ENCODE measurements at regions not wholly inside any gene's neighbourhood (a gene's known extent, or its start where the extent isn't known, plus 50 kb on each side); places are given as distances from the start of the nearest gene placed in this dataset.

- TF ChIP-seq, protein P1, sequence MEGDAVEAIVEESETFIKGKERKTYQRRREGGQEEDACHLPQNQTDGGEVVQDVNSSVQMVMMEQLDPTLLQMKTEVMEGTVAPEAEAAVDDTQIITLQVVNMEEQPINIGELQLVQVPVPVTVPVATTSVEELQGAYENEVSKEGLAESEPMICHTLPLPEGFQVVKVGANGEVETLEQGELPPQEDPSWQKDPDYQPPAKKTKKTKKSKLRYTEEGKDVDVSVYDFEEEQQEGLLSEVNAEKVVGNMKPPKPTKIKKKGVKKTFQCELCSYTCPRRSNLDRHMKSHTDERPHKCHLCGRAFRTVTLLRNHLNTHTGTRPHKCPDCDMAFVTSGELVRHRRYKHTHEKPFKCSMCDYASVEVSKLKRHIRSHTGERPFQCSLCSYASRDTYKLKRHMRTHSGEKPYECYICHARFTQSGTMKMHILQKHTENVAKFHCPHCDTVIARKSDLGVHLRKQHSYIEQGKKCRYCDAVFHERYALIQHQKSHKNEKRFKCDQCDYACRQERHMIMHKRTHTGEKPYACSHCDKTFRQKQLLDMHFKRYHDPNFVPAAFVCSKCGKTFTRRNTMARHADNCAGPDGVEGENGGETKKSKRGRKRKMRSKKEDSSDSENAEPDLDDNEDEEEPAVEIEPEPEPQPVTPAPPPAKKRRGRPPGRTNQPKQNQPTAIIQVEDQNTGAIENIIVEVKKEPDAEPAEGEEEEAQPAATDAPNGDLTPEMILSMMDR (conservative IDR thresholded peaks at IDR 0.05; ENCODE audit: low read depth, low read length): no peak
- no peak for TF ChIP-seq EZH2phosphoT487 (IDR thresholded peaks at IDR 0.05; ENCODE audit: borderline replicate concordance, low read length)
These were observed 102.6 kb downstream of the PTGS2 start for GRCh38 chr1:186577633-186578032.

All from PC-3 (cell line).